ENCODE measurements at regions not wholly inside any gene's neighbourhood (a gene's known extent, or its start where the extent isn't known, plus 50 kb on each side); places are given as distances from the start of the nearest gene placed in this dataset.

GRCh38 chr2:109070290-109070689 lies 58.7 kb upstream of the SH3RF3 start:
- Mint-ChIP-seq H3K27ac (no peak overlapping the region), H3K9me3 (peaks cover 5 to 16% of the 10 kb centered on the region in 2 donors), H3K36me3 (peaks cover 0 to 8% of the 10 kb centered on the region in 2 donors)

GRCh38 chr2:109069331-109070194 lies 59.4 kb upstream of the SH3RF3 start:
- Mint-ChIP-seq H3K36me3 (peaks cover 0 to 8% of the 10 kb centered on the region in 2 donors), H3K27ac (peak overlapping the region in 1 of 2 donors; percentile 46), H3K9me3 (peaks cover 5 to 16% of the 10 kb centered on the region in 2 donors)
- ATAC-seq, result no peak
- no peak for DNase-seq (ENCODE audit: low spot score in 2 of 2)

More at GRCh38 chr2:109070290-109070689, 58.7 kb upstream of the SH3RF3 start:
- no peak for ATAC-seq
- DNase-seq (ENCODE audit: low spot score in 2 of 2), result no peak

- no peak for DNase-seq (ENCODE audit: low spot score in 2 of 2)
- Mint-ChIP-seq H3K36me3 (peaks cover 0 to 8% of the 10 kb centered on the region in 2 donors), H3K9me3 (peaks cover 5 to 16% of the 10 kb centered on the region in 2 donors), H3K27ac (no peak overlapping the region)
- ATAC-seq, result no peak
Measured at GRCh38 chr2:109068811-109069210, 60.2 kb upstream of the SH3RF3 start.

GRCh38 chr2:109067631-109068125 lies 61.3 kb upstream of the SH3RF3 start:
- no peak for DNase-seq (ENCODE audit: low spot score in 2 of 2)
- Mint-ChIP-seq H3K27ac (peak overlapping the region in 1 of 2 donors; percentile 69), H3K9me3 (peaks cover under 1 to 7% of the 10 kb centered on the region in 2 donors), H3K36me3 (peaks cover 0 to 2% of the 10 kb centered on the region in 2 donors)
- no peak for ATAC-seq

GRCh38 chr2:109066917-109067597 lies 61.9 kb upstream of the SH3RF3 start:
- DNase-seq (ENCODE audit: low spot score in 2 of 2) (no peak), ATAC-seq (no peak)
- H3K36me3 Mint-ChIP-seq, result no peaks in the 10 kb centered on the region
- H3K9me3 Mint-ChIP-seq, result peaks cover 0 to 6% of the 10 kb centered on the region in 2 donors
- no peak overlapping the region for H3K27ac Mint-ChIP-seq

- DNase-seq (ENCODE audit: low spot score in 2 of 2) (no peak), ATAC-seq (no peak)
- H3K36me3 Mint-ChIP-seq, result no peaks in the 10 kb centered on the region
- H3K9me3 Mint-ChIP-seq, result peaks cover 0 to 6% of the 10 kb centered on the region in 2 donors
- no peak overlapping the region for H3K27ac Mint-ChIP-seq
Measured at GRCh38 chr2:109066501-109066900, 62.5 kb upstream of the SH3RF3 start.

GRCh38 chr2:109065391-109065734 lies 63.6 kb upstream of the SH3RF3 start:
- Mint-ChIP-seq H3K36me3 (no peaks in the 10 kb centered on the region), H3K27ac (no peak overlapping the region), H3K9me3 (peaks cover 0 to 6% of the 10 kb centered on the region in 2 donors)
- ATAC-seq, result no peak
- no peak for DNase-seq (ENCODE audit: low spot score in 2 of 2)

- H3K27ac Mint-ChIP-seq, result no peak overlapping the region
- peaks cover 0 to 1% of the 10 kb centered on the region in 2 donors for H3K9me3 Mint-ChIP-seq
- no peak for DNase-seq (ENCODE audit: low spot score in 2 of 2)
- ATAC-seq, result no peak
- no peaks in the 10 kb centered on the region for H3K36me3 Mint-ChIP-seq
Measured at GRCh38 chr2:109064660-109065390, 64.2 kb upstream of the SH3RF3 start.

GRCh38 chr2:109062859-109063700 lies 65.9 kb upstream of the SH3RF3 start:
- Mint-ChIP-seq H3K27ac (peak overlapping the region in 1 of 2 donors; percentile 44), H3K9me3 (no peaks in the 10 kb centered on the region), H3K36me3 (no peaks in the 10 kb centered on the region)
- ATAC-seq (no peak), DNase-seq (ENCODE audit: low spot score in 2 of 2) (no peak)

- no peak for ATAC-seq
- Mint-ChIP-seq H3K9me3 (no peaks in the 10 kb centered on the region), H3K27ac (no peak overlapping the region)
Measured at GRCh38 chr2:109062145-109062858, 66.7 kb upstream of the SH3RF3 start.

GRCh38 chr2:109061736-109062135 lies 67.3 kb upstream of the SH3RF3 start:
- Mint-ChIP-seq H3K36me3 (no peaks in the 10 kb centered on the region), H3K27ac (no peak overlapping the region), H3K9me3 (no peaks in the 10 kb centered on the region)
- ATAC-seq (no peak), DNase-seq (ENCODE audit: low spot score in 2 of 2) (no peak)

More at GRCh38 chr2:109062145-109062858, 66.7 kb upstream of the SH3RF3 start:
- no peaks in the 10 kb centered on the region for H3K36me3 Mint-ChIP-seq
- no peak for DNase-seq (ENCODE audit: low spot score in 2 of 2)

- DNase-seq (ENCODE audit: low spot score in 2 of 2) (no peak), ATAC-seq (no peak)
- H3K36me3 Mint-ChIP-seq, result no peaks in the 10 kb centered on the region
- no peak overlapping the region for H3K27ac Mint-ChIP-seq
- peaks cover 0 to 3% of the 10 kb centered on the region in 2 donors for H3K9me3 Mint-ChIP-seq
Measured at GRCh38 chr2:109060496-109060895, 68.5 kb upstream of the SH3RF3 start.

GRCh38 chr2:109059474-109060165 lies 69.4 kb upstream of the SH3RF3 start:
- ATAC-seq (no peak), DNase-seq (ENCODE audit: low spot score in 2 of 2) (no peak)
- Mint-ChIP-seq H3K27ac (peak overlapping the region in 1 of 2 donors; percentile 4), H3K36me3 (no peaks in the 10 kb centered on the region), H3K9me3 (peaks cover 0 to 3% of the 10 kb centered on the region in 2 donors)

GRCh38 chr2:109058802-109059201 lies 69.8 kb upstream of the EDAR start:
- DNase-seq (ENCODE audit: low spot score in 2 of 2), result no peak
- ATAC-seq, result no peak
- Mint-ChIP-seq H3K9me3 (peaks cover 0 to 3% of the 10 kb centered on the region in 2 donors), H3K27ac (no peak overlapping the region), H3K36me3 (no peaks in the 10 kb centered on the region)

GRCh38 chr2:109058191-109058632 lies 69.2 kb upstream of the EDAR start:
- no peaks in the 10 kb centered on the region for H3K36me3 Mint-ChIP-seq
- H3K9me3 Mint-ChIP-seq, result peaks cover 0 to 3% of the 10 kb centered on the region in 2 donors
- DNase-seq (ENCODE audit: low spot score in 2 of 2) (no peak), ATAC-seq (no peak)
- H3K27ac Mint-ChIP-seq, result no peak overlapping the region

Data from activated naive CD4-positive, alpha-beta T cell treated with anti-CD3 and anti-CD28 coated beads, Interleukin-2, amount 50 U/mL, for 72 hours (primary cell).